ENCODE measurements at regions not wholly inside any gene's neighbourhood (a gene's known extent, or its start where the extent isn't known, plus 50 kb on each side); places are given as distances from the start of the nearest gene placed in this dataset.

DNA sequence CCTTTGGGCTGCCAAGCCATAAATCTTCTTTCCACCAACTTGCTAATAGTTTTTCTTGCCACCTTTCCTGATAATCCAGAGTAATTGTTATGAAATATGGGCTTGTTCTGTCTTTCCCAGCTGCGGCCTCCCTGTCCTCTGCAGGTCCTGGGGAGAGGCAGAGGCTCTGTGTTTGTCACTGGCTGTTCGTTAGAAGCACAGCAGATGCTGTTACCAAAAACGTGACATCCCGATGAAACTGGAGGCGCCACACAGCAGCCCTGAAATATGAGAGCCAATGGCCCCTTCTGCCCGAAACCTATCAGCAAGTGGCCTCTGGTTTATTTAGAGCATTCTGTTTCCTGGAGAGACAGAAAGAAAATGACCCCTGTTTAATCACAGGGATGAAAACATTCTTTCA lies 115.1 kb upstream of the ANKFN1 start:
- TF ChIP-seq POLR2A (IDR thresholded peaks at IDR 0.05; ENCODE audit: extremely low read depth, insufficient read length) (no peak), CTCF (IDR thresholded peaks at IDR 0.05; ENCODE audit: low read depth, low read length) (no peak), MYC (IDR thresholded peaks at IDR 0.05; ENCODE audit: low read depth, low read length) (no peak)
- TF ChIP-seq, protein P1, sequence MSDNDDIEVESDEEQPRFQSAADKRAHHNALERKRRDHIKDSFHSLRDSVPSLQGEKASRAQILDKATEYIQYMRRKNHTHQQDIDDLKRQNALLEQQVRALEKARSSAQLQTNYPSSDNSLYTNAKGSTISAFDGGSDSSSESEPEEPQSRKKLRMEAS (IDR thresholded peaks at IDR 0.05; ENCODE audit: low read depth, low read length) = no peak
- no peak overlapping the region for H3K4me3 ChIP-seq (ENCODE audit: low read depth, low read length)
- no peak for DNase-seq (ENCODE audit: low read depth)

DNA sequence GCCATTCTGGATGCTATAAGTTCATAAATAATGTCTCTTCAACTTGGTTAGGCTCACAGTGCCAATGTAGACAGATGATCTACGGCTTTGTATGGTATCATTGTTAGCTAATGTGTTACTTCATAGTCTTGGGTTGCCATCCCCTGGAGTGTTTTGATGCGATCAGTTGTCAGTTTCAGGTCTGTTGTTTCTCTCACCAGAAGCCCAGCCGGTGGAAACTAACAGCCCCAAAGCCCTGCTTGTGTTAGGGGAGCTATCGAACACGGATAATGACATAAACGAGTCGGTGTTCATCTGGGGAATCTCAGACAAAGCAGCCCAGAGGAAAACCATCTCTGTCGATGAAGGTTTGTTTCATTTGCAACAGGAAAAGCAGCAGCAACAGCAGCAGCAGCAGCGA lies 107.4 kb upstream of the ANKFN1 start:
- TF ChIP-seq MYC (IDR thresholded peaks at IDR 0.05; ENCODE audit: low read depth, low read length) (no peak), CTCF (IDR thresholded peaks at IDR 0.05; ENCODE audit: low read depth, low read length) (no peak), POLR2A (IDR thresholded peaks at IDR 0.05; ENCODE audit: extremely low read depth, insufficient read length) (no peak)
- TF ChIP-seq, protein P1 (IDR thresholded peaks at IDR 0.05; ENCODE audit: low read depth, low read length) = no peak
- no peak overlapping the region for H3K4me3 ChIP-seq (ENCODE audit: low read depth, low read length)
- DNase-seq (ENCODE audit: low read depth) = no peak

DNA sequence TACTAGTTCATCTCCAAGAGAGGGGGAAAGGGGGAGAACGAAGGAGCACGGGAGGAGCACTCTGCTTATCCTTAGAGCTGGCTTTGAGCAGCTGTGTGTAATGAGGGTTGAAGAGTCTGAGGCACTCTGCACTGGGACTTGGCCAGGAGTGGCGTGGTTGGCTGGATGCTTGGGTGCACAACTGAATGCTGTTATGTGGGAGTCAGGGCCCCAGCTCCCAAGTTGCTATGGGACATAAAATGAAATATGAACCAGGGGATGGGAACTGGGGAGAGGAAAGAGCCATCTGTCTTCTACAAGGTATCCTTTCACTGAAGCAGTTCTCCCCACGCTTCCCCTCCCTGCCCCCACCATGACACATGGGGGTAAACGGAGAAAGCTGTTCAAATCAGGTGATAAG lies 105.9 kb upstream of the ANKFN1 start:
- TF ChIP-seq CTCF (IDR thresholded peaks at IDR 0.05; ENCODE audit: low read depth, low read length) (no peak), MYC (IDR thresholded peaks at IDR 0.05; ENCODE audit: low read depth, low read length) (no peak), POLR2A (IDR thresholded peaks at IDR 0.05; ENCODE audit: extremely low read depth, insufficient read length) (no peak)
- TF ChIP-seq, protein P1 (IDR thresholded peaks at IDR 0.05; ENCODE audit: low read depth, low read length) = no peak
- DNase-seq (ENCODE audit: low read depth) = no peak
- no peak overlapping the region for H3K4me3 ChIP-seq (ENCODE audit: low read depth, low read length)

DNA sequence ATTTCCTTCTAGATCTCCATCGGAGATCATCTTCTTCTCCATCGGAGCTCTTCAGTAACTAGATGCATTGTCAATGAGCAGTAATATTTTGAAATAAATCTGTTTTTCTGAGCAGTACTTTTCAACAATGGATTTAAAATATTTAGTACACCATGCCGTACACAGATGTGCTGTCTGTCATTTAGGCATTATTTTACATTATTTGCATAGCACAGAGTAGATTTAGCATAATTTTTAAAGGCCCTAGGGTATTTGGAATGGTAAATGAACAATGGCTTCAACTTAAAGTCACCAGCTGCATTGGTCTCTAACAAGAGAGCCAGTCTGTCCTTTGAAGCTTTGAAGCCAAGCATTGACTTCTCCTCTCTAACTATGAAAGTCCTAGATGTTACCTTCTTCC lies 95.4 kb upstream of the ANKFN1 start:
- no peak for DNase-seq (ENCODE audit: low read depth)
- TF ChIP-seq POLR2A (IDR thresholded peaks at IDR 0.05; ENCODE audit: extremely low read depth, insufficient read length) = no peak
- no peak overlapping the region for H3K4me3 ChIP-seq (ENCODE audit: low read depth, low read length)

DNA sequence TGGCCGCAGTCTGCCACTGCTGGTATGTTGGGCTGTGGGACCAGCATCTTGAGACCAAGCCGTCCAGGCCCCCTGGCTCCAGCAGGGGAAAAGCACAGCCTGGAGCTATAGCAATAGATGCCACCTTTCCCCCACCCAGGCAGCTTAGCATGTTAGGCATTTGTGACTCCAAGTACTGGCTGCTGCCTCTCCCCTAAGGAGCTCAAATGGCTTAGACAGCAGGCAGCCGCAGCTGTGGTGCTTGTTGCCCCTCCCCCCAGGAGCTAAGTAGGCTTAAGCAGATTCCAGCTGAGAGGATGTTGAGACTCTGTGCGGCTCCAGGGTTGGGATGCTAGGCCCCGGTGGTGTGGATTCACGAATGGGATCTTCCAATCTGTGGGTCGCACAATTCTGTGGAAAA lies 88.8 kb upstream of the ANKFN1 start:
- TF ChIP-seq CTCF (IDR thresholded peaks at IDR 0.05; ENCODE audit: low read depth, low read length) = no peak
- TF ChIP-seq, protein P1 (IDR thresholded peaks at IDR 0.05; ENCODE audit: low read depth, low read length) = no peak
- no peak for TF ChIP-seq MYC (IDR thresholded peaks at IDR 0.05; ENCODE audit: low read depth, low read length)
- no peak for TF ChIP-seq POLR2A (IDR thresholded peaks at IDR 0.05; ENCODE audit: extremely low read depth, insufficient read length)
- DNase-seq (ENCODE audit: low read depth) = no peak
- H3K4me3 ChIP-seq (ENCODE audit: low read depth, low read length) = no peak overlapping the region

DNA sequence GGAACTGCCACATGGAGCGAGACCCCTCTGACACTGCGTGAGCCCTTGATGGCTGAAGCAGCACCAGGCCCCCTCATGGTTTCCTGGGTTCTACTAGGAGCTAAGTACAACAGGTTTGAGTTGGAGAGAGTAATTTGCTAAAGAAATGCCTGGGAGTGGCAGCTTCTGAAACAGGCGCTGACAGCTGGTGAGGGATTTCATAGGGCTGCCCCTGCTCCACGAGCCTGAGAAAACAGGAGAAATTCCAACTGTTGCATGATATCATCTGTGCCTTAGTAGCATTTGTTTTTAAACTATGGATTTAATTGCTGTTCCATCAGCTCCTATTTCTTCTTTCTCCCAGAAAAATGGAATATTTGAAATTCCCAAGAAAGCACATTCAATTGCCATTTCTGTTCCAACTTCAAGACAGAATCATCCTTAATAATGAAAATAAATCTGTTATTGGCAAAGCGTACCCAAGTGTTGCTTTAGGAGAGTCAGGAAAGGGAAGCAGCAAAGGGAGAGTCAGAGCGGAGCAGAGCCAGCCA lies 78.8 kb upstream of the ANKFN1 start:
- DNase-seq (ENCODE audit: low read depth) = no peak
- H3K4me3 ChIP-seq (ENCODE audit: low read depth, low read length) = no peak overlapping the region
- TF ChIP-seq, protein P1 (IDR thresholded peaks at IDR 0.05; ENCODE audit: low read depth, low read length) = no peak
- no peak for TF ChIP-seq MYC (IDR thresholded peaks at IDR 0.05; ENCODE audit: low read depth, low read length)

DNA sequence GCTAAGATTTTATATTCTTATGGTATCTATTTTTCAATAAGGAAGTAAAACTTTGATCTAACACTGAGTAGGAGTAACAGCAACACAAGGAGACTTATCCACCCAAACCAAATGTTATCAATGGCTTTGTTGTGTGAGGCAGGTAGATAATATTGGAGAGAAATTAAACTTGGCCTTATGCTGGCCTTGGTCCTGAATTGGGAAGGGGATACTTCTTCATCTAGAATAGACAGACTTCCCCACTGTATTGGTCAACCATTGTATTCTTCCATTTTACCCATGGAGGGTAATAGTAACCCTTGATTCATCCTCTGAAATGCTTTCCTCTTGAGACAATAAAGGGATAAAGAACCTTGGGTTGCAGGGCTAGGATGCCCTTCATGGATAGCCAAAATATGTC lies 76.3 kb upstream of the ANKFN1 start:
- TF ChIP-seq, protein P1 (IDR thresholded peaks at IDR 0.05; ENCODE audit: low read depth, low read length) = no peak
- TF ChIP-seq MYC (IDR thresholded peaks at IDR 0.05; ENCODE audit: low read depth, low read length) (no peak), POLR2A (IDR thresholded peaks at IDR 0.05; ENCODE audit: extremely low read depth, insufficient read length) (no peak), CTCF (IDR thresholded peaks at IDR 0.05; ENCODE audit: low read depth, low read length) (no peak)
- no peak overlapping the region for H3K4me3 ChIP-seq (ENCODE audit: low read depth, low read length)
- DNase-seq (ENCODE audit: low read depth) = no peak
